Left renal cortex interstitium (tissue), 4 donors: ENCODE measurements at regions not wholly inside any gene's neighbourhood (a gene's known extent, or its start where the extent isn't known, plus 50 kb on each side); places are given as distances from the start of the nearest gene placed in this dataset.
A peak's percentile ranks its signal among the peaks of the same experiment; 100 is the strongest.
"Not testable (repeated sequence)": the region's sequence is repeated elsewhere in the genome, so short reads cannot be mapped to it uniquely, and the experiment has no call there.

Experiments used
- DNase-seq, 4 donors: peaks; one replicate each; pipeline ENCODE4 v3.0.0-alpha.2; 2013; ENCODE audit warnings: low read depth in 4 of 4, low spot score in 2 of 4, missing footprints in 1 of 4

- no peak for DNase-seq
Observed at GRCh38 chr6:47405273-47405672, 72.3 kb upstream of the CD2AP start.

- no peak for DNase-seq
Observed at GRCh38 chr6:47407300-47408281, 70.0 kb upstream of the CD2AP start.

GRCh38 chr6:47413752-47414422 lies 63.7 kb upstream of the CD2AP start:
- peak in 3 of 4 donors; percentile 56 to 75 (median 71) for DNase-seq

- peak in 1 of 4 donors; percentile 62 for DNase-seq
Observed at GRCh38 chr6:47414423-47415167, 63.0 kb upstream of the CD2AP start.

- no peak for DNase-seq
Observed at GRCh38 chr6:47416396-47417345, 60.9 kb upstream of the CD2AP start.

GRCh38 chr6:47419621-47420020 lies 58.0 kb upstream of the CD2AP start:
- no peak for DNase-seq

- DNase-seq: no peak
Observed at GRCh38 chr6:47420394-47421371, 56.9 kb upstream of the CD2AP start.

GRCh38 chr6:47423079-47423478 lies 54.5 kb upstream of the CD2AP start:
- DNase-seq: no peak

- DNase-seq: no peak
Observed at GRCh38 chr6:47424436-47424836, 53.2 kb upstream of the CD2AP start.

GRCh38 chr6:47425724-47426123 lies 51.9 kb upstream of the CD2AP start:
- DNase-seq: not testable (repeated sequence)

- DNase-seq: no peak
Observed at GRCh38 chr6:47426524-47427302, 50.9 kb upstream of the CD2AP start.

- no peak for DNase-seq
Observed at GRCh38 chr6:47427680-47428079, 49.9 kb upstream of the CD2AP start.
